GM19238 (cell line): ENCODE measurements at regions not wholly inside any gene's neighbourhood (a gene's known extent, or its start where the extent isn't known, plus 50 kb on each side); places are given as distances from the start of the nearest gene placed in this dataset.
"Not testable (repeated sequence)": the region's sequence is repeated elsewhere in the genome, so short reads cannot be mapped to it uniquely, and the experiment has no call there.

Experiments used
- DNase-seq: peaks from one replicate; pipeline ENCODE4 v3.0.0; 2011; ENCODE audit warnings: low spot score; ENCODE audit not compliant: insufficient read length

DNA sequence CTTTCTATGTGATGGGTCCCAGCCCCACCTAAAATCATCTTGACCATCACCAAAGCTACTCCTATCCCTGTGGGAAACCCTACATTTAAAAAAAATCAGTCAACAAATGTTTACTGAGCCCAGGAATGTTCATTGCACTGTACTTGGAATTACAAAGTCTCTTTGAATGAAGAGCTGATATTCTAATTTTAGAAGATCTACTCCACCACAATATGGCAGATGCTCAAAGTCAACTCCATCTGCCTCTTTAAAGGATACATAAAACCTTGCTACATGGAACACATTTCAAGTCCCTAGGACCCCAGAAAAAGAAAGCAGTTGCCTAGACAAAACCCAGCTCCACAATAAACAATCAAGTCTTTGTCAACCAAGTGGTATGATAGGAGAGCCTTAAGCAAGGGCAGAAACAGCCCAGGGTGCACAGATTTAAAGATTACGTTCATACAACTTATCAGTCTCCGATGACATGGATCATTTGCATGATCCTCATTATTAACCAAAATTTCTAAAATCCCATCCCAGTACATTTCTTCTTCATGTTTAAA lies 234.3 kb upstream of the ACVR2A start:
- DNase-seq, result no peak

DNA sequence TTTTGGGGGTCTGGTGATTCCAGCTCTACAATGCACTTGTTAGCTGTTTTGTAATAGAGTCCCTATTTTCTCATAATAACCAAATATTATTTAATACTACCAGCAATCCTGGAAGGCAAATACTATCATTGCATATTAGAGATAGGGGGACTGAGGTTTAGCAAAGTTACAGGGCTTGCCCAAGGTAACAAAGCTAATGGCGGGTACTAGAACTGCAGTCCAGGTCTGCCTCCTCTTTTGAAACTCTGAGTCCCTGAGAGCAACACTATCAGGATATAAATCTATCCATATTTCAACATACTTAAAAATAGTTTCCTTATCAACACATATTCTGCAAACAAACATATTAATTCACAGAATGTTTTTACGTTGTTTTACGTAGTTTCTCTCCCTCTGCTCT lies 235.5 kb upstream of the ACVR2A start:
- DNase-seq, result no peak

DNA sequence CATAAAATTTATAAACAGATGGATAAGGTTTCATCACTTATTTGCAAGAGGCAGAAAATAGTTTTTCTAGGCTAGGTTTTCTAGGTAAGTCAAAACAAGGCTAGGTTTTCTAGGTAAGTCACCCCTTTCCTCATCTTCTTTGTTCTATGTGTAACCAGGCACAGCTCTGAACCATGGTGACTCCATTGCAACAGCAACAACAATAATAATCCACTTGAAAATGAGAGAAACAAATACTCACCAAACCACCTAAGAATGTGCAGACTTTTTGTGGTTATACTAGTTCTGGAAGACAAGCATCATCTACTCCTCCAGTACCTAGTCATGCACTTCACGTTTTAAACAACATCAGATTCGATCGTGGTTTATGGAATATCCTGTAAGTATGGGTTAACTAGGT lies 237.4 kb upstream of the ACVR2A start:
- DNase-seq, result no peak

- no peak for DNase-seq
Observed at GRCh38 chr2:147603876-147604275, 241.0 kb upstream of the ACVR2A start.

DNA sequence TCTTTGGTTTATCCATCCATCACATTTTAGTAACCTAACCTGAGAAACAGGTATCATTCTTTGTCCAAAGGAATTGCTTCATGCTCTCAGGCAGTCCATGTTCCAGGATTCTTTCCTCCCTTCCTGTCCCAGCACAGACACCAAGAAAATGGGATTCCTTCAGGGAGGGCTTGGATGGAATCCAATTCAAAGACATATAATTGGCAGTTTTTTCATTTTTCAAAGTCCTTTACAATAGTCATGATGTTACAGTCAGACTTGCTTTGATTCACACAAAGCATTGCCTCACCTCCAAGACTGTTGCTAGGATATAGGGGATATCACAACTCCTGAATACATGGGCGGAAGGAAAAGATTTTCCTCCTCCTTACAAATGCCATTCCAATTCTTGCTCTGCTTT lies 241.4 kb upstream of the ACVR2A start:
- no peak for DNase-seq

GRCh38 chr2:147600646-147601045 lies 244.2 kb upstream of the ACVR2A start:
- no peak for DNase-seq

GRCh38 chr2:147600223-147600622 lies 244.6 kb upstream of the ACVR2A start:
- no peak for DNase-seq

- no peak for DNase-seq
Observed at GRCh38 chr2:147595200-147595599, 249.6 kb upstream of the ACVR2A start.

DNA sequence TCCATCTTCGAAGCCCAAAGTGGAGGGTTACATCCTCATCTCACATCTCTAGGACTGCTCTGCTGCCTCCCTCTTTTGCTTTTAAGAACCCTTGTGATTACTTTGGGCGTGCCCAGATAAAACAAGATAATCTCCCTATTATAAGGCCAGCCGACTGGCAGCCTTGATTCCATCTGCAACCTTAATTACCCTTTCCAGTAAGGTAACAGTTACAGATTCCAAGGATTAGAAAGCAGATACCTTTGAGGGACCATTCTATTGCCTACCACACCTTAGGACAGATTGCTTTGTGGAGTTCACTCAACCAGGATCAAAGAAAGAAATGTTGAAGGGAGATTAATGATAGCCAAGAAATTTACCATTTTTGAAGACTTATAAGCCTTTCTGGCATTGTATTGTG lies 250.8 kb upstream of the ACVR2A start:
- DNase-seq, result no peak

- not testable (repeated sequence) for DNase-seq
Observed at GRCh38 chr2:147592784-147593183, 252.0 kb upstream of the ACVR2A start.

DNA sequence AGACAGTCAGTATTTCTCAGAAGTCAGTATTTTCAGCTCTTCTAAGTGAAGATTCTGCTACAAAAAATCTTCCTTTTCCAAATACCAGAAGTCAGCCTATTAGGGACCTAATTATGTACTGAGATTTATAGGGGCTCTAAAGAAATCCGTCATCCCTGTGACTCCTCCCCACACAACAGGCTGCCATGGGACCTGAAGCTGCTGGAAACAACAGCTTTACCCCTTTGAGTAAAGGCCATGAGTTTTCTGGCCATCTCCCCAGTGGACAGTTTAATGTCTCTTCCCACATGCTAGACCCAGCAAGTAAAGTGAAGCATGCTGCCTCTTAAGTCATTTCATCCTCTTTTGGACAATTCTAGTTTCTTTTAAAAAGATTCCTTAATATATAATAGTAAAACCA lies 255.7 kb upstream of the ACVR2A start:
- DNase-seq, result no peak

- no peak for DNase-seq
Observed at GRCh38 chr2:147588191-147588590, 256.6 kb upstream of the ACVR2A start.

- DNase-seq, result no peak
Observed at GRCh38 chr2:147578529-147578928, 266.3 kb upstream of the ACVR2A start.

DNA sequence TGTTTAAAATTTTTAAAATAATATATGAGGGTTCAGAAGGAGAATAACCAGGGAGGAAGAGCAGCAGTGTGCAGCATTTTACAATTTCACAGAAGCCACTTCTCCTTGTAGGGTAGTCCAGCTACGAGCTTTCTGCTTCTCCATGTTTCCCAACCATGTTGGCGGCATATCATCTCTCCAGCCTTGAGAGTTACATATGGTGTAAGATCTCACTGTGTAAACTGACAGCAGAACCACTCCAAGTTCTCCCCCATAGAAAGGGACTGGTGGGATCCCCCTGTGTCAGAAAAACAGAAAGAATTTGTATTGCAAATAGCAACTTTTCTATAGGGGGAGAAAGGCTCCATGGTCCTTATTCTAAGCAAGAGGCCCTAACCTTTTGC lies 266.8 kb upstream of the ACVR2A start:
- DNase-seq, result no peak

DNA sequence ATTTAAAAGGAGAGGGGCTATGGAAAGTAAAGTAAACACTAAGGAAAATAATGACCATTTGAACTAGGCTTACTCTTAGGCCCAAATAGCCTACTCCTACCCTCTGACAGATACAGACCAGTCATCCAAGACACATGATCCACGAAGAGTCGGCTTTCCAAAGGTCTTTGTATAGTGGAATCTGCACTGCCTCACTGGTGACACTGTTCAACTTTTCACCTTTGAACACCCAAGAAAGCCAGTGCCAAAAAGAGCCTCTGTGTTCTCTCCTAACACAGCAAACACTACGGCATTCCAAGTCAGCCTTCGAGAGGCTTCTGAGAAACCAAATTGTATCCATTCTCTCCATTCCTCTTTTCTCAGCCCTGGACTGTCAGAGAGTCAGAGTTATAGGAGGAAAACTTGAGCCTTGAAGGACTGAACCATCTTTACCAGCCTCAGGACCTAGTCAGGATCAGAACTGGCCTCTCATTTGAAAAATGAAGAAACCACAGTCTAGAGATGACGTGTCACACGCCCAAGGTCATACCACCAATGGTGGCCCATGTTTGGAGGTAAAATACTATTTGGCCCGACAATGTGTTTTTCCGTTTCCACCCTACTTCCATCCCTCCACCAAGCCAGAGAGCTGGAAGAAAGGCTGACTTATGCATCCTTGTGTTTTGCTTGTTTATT lies 267.4 kb upstream of the ACVR2A start:
- DNase-seq, result no peak

DNA sequence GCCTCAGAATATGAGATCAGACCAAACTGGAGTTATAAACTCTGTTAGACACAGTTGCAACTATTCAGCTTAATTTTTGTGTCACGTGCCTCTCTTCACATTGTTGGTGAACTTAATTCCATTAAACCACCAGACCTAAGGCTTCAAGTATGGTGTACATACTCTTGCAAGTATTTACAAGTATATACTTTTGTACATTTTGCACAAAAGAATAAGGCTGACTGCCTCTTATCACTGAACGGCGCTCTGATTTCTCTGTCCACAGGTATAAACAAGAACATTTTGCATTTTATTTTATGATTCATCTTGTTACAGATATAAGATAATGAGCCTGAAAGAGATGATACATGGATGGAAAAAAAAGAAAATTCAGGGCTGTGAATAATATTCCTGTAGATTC lies 269.7 kb upstream of the ACVR2A start:
- DNase-seq, result no peak

GRCh38 chr2:147572622-147573021 lies 272.2 kb upstream of the ACVR2A start:
- DNase-seq, result no peak

GRCh38 chr2:147569426-147569825 lies 275.4 kb upstream of the ACVR2A start:
- no peak for DNase-seq

- no peak for DNase-seq
Observed at GRCh38 chr2:147568109-147568508, 276.7 kb upstream of the ACVR2A start.

- no peak for DNase-seq
Observed at GRCh38 chr2:147567136-147567535, 277.7 kb upstream of the ACVR2A start.

DNA sequence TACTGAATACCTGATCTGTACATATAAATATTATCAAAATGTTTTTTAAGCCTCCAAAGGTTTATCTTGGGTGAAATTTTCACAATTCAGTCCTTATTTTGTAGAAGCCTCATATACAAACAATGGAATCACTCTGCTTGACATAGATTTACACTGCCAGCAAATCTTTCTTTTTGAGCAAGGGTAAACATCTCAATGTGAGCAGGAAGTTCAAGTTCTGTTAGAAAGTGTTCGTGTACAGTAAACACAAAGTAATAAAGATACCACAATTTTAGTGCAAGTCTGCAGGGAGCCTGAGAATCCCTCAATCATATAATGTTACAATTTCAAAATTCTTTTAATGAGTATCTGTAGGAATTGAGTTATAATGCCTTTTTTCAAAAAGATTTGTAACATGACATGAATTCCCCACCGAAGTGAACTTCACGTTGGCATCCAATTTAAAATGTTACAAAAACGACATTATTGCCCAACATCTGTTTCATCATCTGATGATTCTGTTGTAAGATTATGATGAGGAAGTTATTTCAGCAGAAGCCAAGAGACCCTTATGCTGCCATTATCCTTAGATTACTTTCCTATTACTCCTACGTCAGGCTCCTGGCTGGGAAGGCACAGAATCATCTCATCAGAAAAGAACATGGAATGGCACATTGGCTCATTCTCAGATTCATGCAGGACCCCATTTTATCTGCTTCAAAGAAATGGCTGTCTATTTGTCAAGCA lies 283.9 kb upstream of the ACVR2A start:
- DNase-seq, result no peak

- DNase-seq, result no peak
Observed at GRCh38 chr2:147559070-147559725, 285.6 kb upstream of the ACVR2A start.
